ENCODE measurements at regions not wholly inside any gene's neighbourhood (a gene's known extent, or its start where the extent isn't known, plus 50 kb on each side); places are given as distances from the start of the nearest gene placed in this dataset.
"Not testable (repeated sequence)": the region's sequence is repeated elsewhere in the genome, so short reads cannot be mapped to it uniquely, and the experiment has no call there.

DNA sequence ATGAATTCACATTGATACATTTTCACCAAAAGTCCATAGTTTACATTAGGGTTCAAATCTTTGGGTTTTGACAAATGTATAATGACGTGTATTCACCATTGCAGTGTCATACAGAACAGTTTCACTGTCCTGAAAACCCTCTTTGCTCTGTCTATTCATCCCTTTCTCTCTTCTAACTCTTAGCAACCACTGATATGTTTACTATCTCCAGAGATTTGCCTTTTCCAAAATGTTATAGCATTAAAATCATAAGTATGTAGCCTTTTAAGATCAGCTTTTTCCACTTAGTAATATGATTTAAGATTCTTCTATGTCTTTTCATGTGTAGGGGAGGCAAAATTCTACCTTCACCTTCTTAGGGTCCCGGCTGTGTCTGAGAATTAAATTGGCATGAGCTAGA is 203.8 kb downstream of the TPRG1 start:
- no peak for ATAC-seq
- no peak for DNase-seq (ENCODE audit: low spot score)

DNA sequence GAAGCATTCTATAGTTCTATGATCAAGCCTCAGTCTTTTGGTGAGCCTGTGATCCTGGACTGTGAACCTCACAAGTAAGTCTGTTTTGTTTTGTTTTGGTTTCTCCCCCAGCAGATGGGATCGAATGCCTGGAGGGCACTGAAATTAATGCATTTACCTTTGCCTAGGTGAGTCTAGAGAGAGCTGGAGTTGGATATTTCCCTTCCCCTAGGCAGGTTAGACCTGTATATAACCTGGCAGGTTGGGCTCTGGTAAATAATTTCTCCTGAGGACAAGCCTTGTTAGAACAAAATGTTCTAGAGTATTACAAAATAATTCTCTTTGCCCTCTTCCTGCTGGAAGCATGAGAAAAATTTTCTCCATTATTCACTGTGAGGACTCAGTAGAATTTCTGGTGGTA is 211.9 kb downstream of the TPRG1 start:
- DNase-seq (ENCODE audit: low spot score) (no peak), ATAC-seq (peak; percentile 70)

DNA sequence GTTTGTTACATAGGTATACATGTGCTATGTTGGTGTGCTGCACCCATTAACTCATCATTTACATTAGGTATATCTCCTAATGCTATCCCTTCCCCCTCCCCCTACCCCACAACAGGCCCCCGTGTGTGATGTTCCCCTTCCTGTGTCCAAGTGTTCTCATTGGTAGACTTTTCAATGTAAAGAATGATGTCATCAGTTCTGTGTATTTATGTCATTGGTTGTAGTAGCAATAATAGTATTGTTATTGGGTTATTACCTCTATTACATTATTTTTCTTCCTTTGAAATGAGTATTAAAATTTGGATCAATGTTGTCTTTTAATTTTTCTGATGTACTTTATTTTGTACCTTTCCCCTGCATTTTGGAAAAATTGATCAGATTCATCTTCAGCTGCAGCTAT is 214.1 kb downstream of the TPRG1 start:
- ATAC-seq; DNase-seq (ENCODE audit: low spot score): not testable (repeated sequence)

GRCh38 chr3:189386739-189387138 is 215.0 kb downstream of the TPRG1 start:
- ATAC-seq, result no peak
- DNase-seq (ENCODE audit: low spot score), result no peak

- DNase-seq (ENCODE audit: low spot score) (no peak), ATAC-seq (no peak)
Observed at GRCh38 chr3:189389346-189389745, 217.6 kb downstream of the TPRG1 start.

DNA sequence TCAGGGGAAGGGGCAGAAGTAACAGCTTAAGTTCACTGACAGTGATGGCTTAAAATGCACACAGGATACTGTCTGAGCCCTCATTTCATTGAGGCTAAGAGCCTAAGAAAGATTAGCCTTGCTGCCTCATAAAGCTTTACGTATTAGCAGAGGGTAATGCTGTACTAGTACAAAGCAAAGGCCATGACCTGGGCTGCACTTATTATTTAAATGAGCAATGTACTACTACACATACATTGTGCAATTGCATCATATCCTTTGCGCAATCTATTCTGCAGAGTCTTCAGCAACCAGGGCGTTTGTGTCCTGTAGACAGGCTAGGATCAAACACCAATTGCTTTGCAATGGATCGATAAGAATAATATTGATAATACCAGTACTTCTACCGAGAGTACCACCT is 221.8 kb downstream of the TPRG1 start:
- ATAC-seq (no peak), DNase-seq (ENCODE audit: low spot score) (no peak)

- ATAC-seq, result no peak
- DNase-seq (ENCODE audit: low spot score), result no peak
Observed at GRCh38 chr3:189394599-189395121, 222.9 kb downstream of the TPRG1 start.

DNA sequence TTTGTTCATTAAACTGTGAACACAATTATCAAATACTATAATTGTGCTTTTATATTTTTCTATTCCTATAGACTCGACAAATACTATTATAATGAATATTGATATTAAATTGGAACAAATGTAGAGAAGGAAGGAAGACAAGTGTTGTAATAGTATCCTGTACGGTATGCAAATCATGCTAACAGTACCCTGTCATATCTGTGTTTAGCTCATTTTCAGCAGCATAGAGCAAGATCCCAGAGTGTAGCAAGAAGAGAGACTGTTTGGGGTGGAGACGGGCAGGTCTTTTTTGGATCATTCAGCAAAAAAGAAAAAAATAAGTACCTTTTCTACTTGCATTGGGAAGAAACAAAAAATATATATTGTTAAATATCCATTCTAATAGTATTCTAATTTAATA is 224.1 kb downstream of the TPRG1 start:
- DNase-seq (ENCODE audit: low spot score), result no peak
- ATAC-seq, result no peak

DNA sequence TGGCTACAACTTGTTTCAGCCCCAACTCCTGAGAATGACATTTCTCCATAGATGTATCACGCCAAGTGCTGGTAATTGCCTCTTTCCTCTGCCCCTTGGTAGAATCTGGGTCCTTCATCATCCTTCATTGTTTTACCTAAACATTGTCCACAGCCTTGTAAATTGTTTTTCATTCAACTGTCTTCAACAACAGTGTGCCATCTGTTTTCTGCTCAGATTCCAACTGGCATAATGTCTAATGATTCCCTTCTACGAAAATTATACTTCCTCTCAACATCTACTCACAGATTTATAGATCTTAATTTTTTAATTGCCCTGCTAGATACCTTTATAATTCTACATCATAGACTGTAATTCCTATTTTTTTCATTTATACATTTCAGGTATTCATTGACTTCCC is 226.9 kb downstream of the TPRG1 start:
- DNase-seq (ENCODE audit: low spot score) (no peak), ATAC-seq (no peak)

- no peak for ATAC-seq
- no peak for DNase-seq (ENCODE audit: low spot score)
Observed at GRCh38 chr3:189401196-189401595, 229.4 kb downstream of the TPRG1 start.

GRCh38 chr3:189403194-189403593 is 228.0 kb upstream of the TP63 start:
- DNase-seq (ENCODE audit: low spot score), result no peak
- no peak for ATAC-seq

- DNase-seq (ENCODE audit: low spot score) (no peak), ATAC-seq (no peak)
Observed at GRCh38 chr3:189404024-189404423, 227.2 kb upstream of the TP63 start.

GRCh38 chr3:189404797-189405484 is 226.2 kb upstream of the TP63 start:
- DNase-seq (ENCODE audit: low spot score), result no peak
- ATAC-seq, result no peak

DNA sequence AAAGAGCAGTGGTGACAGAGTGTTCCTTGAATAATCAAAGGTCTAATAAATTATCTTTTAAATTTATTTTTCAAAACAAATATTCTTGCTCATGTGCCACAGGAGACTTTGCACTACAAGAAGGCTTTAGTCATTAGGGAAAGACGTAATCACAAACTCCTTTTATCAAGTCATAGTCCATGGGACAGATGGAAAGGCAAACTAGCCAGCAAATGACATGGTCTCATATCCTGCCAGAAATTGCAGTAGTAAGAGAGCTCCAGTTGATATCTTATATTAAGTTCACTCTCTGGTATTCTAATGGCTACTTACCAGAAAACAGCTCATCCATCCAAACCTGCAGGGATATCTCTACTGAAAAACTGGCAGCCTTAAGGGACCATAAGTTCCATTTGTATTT is 225.0 kb upstream of the TP63 start:
- no peak for ATAC-seq

DNA sequence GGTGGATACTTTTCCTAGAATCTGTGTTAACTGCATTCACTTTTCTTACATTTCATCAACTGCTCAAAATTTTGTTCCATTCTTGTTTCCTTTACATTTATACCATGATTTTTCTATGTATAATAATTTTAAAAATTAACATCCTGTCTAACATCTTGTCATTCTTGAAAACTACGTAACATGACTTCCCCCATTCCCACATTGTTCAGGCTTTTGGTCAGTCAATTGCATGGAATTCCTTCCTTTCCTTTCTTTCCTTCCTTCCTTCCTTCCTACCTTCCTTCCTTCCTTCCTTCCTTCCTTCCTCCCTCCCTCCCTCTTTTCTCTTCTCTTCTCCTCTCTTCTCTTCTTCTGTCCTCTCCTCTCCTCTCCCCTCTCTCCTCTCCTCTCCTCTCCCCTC is 220.7 kb upstream of the TP63 start:
- DNase-seq (ENCODE audit: low spot score), result no peak
- no peak for ATAC-seq

More for the DNA sequence above, 225.0 kb upstream of the TP63 start:
- no peak for DNase-seq (ENCODE audit: low spot score)

- DNase-seq (ENCODE audit: low spot score) (no peak), ATAC-seq (no peak)
Observed at GRCh38 chr3:189419038-189419437, 212.2 kb upstream of the TP63 start.

GRCh38 chr3:189419683-189420082 is 211.5 kb upstream of the TP63 start:
- ATAC-seq, result no peak
- DNase-seq (ENCODE audit: low spot score), result no peak

GRCh38 chr3:189424922-189425321 is 206.3 kb upstream of the TP63 start:
- DNase-seq (ENCODE audit: low spot score), result no peak
- ATAC-seq, result no peak

DNA sequence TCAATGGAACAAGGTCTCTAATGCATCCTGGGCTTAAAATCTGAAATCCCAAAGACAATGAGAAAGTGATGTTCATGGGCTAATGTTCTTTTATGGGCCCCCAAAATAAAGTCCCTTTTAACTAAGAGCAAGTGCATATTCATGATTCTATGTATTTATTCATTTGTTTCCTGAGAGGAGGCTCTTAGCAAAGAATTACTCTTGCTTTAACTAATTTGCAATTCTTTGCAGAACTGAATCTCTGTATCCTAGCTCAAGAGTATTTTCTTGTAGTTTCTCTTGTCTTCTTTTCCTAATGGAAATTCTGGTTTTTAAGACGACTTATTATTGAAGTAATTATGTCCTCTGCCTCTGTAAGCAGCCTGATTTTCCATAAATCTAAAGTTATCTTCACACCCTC is 202.2 kb upstream of the TP63 start:
- no peak for DNase-seq (ENCODE audit: low spot score)
- ATAC-seq, result no peak

- ATAC-seq, result no peak
Observed at GRCh38 chr3:189430166-189430565, 201.0 kb upstream of the TP63 start.

DNA sequence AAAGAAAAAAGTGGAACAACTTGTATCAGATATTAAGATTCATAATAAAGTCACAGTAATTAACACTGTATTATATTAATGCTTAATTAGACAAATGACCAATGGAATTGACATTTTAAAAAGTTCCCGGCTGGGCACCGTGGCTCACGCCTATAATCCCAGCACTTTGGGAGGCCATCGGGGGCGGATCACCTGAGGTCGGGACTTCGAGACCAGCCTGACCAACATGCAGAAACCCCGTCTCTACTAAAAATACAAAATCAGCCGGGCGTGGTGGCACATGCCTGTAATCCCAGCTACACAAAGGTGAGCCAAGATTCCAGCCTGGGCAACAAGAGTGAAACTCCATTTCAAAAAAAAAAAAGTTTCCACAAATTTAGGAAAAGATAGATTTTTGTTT is 188.9 kb upstream of the TP63 start:
- not testable (repeated sequence) for DNase-seq (ENCODE audit: low spot score); ATAC-seq

More at GRCh38 chr3:189430166-189430565, 201.0 kb upstream of the TP63 start:
- DNase-seq (ENCODE audit: low spot score), result no peak

DNA sequence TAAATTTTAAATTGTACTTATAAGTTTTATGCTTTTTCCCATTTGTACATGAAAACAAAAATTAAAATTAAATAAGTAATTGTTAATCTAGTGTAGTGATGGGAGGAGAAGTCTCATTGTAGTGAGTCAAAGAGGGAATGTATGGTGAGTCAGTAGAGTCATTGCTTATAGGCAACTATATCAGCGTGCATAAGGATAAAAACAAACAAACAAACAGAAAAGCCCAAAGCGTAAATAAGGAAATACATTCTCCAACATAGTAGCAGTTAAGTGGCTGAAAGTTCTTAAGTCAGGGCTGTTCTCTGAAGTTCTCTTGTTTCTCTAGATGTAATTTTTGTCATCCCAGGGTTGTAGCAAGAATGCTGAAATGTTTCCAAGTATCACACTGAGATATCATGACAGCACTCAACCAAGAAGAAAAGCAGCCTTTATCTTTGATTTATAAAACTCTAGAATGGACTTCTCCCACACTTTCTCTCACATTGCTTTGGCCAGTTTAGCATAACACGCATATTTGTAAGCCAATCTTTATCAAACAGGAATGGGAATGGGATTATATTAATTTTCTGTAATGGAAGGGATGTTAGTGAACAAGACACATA is 184.1 kb upstream of the TP63 start:
- DNase-seq (ENCODE audit: low spot score) (no peak), ATAC-seq (no peak)

DNA sequence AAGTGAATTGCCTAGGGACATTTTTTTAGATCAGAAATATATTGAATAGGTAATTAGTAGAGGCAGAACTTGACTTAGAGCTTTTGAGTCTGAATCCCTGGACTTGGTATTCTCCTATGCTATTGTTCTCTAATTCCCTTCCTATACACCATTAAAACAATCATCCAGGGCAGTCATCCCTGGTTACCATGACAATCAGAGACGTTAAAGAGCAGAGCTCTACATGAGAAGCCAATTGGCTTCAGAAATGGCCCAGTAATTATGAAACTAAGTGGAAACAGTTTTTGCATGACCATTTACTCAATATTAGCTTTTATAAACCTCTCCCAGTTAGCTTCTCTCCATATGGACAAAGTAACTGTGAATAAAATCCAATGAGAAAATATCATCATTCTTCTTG is 182.1 kb upstream of the TP63 start:
- ATAC-seq (no peak), DNase-seq (ENCODE audit: low spot score) (no peak)

Data from left lobe of liver (tissue), 2 donors.